ENCODE measurements at regions not wholly inside any gene's neighbourhood (a gene's known extent, or its start where the extent isn't known, plus 50 kb on each side); places are given as distances from the start of the nearest gene placed in this dataset.

DNA sequence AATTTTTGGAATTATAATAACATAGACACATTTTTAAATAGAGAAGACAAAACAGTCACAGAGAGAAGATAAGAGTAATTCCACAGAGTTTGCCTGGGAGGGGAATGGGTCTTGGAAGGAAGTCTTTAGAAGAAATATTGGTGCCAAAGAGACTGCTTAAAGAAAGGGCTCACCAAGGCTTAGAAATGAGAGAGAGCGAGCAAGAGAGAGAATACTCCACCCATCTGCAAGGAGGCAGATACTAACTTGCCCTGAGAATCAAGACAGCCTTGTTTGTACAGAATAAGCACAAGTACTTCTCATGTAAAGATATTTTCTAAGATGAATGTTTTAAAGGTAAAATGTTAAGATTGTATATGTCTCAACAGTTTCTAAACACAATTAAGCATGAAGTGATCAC, 165.5 kb downstream of the SLC38A4 start:
- TF ChIP-seq, protein P1, sequence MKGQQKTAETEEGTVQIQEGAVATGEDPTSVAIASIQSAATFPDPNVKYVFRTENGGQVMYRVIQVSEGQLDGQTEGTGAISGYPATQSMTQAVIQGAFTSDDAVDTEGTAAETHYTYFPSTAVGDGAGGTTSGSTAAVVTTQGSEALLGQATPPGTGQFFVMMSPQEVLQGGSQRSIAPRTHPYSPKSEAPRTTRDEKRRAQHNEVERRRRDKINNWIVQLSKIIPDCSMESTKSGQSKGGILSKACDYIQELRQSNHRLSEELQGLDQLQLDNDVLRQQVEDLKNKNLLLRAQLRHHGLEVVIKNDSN (IDR thresholded peaks at IDR 0.05; ENCODE audit: borderline replicate concordance, low read depth), result no peak
- TF ChIP-seq, protein P2, sequence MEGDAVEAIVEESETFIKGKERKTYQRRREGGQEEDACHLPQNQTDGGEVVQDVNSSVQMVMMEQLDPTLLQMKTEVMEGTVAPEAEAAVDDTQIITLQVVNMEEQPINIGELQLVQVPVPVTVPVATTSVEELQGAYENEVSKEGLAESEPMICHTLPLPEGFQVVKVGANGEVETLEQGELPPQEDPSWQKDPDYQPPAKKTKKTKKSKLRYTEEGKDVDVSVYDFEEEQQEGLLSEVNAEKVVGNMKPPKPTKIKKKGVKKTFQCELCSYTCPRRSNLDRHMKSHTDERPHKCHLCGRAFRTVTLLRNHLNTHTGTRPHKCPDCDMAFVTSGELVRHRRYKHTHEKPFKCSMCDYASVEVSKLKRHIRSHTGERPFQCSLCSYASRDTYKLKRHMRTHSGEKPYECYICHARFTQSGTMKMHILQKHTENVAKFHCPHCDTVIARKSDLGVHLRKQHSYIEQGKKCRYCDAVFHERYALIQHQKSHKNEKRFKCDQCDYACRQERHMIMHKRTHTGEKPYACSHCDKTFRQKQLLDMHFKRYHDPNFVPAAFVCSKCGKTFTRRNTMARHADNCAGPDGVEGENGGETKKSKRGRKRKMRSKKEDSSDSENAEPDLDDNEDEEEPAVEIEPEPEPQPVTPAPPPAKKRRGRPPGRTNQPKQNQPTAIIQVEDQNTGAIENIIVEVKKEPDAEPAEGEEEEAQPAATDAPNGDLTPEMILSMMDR (IDR thresholded peaks at IDR 0.05), result no peak
- TF ChIP-seq FOXM1 (IDR thresholded peaks at IDR 0.05; ENCODE audit: low read depth), result no peak
- TF ChIP-seq EZH2phosphoT487 (IDR thresholded peaks at IDR 0.05; ENCODE audit: borderline replicate concordance, low read depth), result no peak
- no peak for TF ChIP-seq IRF3 (IDR thresholded peaks at IDR 0.05; ENCODE audit: low read depth, low read length)
- no peak for TF ChIP-seq POLR2AphosphoS5 (IDR thresholded peaks at IDR 0.05; ENCODE audit: low read depth, low read length)
- TF ChIP-seq RFX5 (IDR thresholded peaks at IDR 0.05; ENCODE audit: low read length), result no peak
- no peak for TF ChIP-seq TAF1 (IDR thresholded peaks at IDR 0.05; ENCODE audit: borderline replicate concordance, low read depth, low read length)
- no peak for TF ChIP-seq YY1 (IDR thresholded peaks at IDR 0.05; ENCODE audit: low read depth)
- no peak for TF ChIP-seq GABPA (IDR thresholded peaks at IDR 0.05; ENCODE audit: low read depth)
- TF ChIP-seq EP300 (IDR thresholded peaks at IDR 0.05; ENCODE audit: borderline replicate concordance in 1 of 2, low read depth in 1 of 2, low read length in 1 of 2), result no peak
- no peak for TF ChIP-seq CHD2 (IDR thresholded peaks at IDR 0.05; ENCODE audit: low read length, partially characterized antibody)
- no peak for TF ChIP-seq FOXJ3 (CRISPR knock-in tag; IDR thresholded peaks at IDR 0.05)
